Pancreas (tissue), 10 donors: ENCODE measurements at regions not wholly inside any gene's neighbourhood (a gene's known extent, or its start where the extent isn't known, plus 50 kb on each side); places are given as distances from the start of the nearest gene placed in this dataset.

ENCODE experiments used
- ATAC-seq, 4 donors: fragments of 200-7000 bp; cut with Tn5 transposase; one replicate each; pipeline versions ENCODE4 v1.8.0 to v1.9.1; 2020; ENCODE audit warnings: mild to moderate bottlenecking in 4 of 4, moderate library complexity in 4 of 4
- DNase-seq, 6 donors: peaks; one replicate each; pipeline ENCODE4 v3.0.0-alpha.2; 2020
- FAIRE-seq: peaks from 2 replicates; lab custom pipeline; 2012; peaks lifted over from hg19 to GRCh38; lab: Jason Lieb, UNC
- H3K27ac ChIP-seq, 4 donors: fragments of 200-600 bp; sonication (generic); 1 replicate in 3 of 4; 2 replicates in 1 of 4; pipeline versions ENCODE4 v1.5.0 to v1.8.0; 2020
- H3K27me3 ChIP-seq, 4 donors: fragments of 200-600 bp; one replicate each; pipeline ENCODE4 v1.8.0; 2021
- H3K36me3 ChIP-seq, 3 donors: fragments of 200-600 bp; sonication (generic) in 1 of 3; one replicate each; pipeline versions ENCODE4 v1.5.0 to v1.8.0; 2020 to 2021
- H3K4me1 ChIP-seq, 3 donors: fragments of 200-600 bp; one replicate each; pipeline ENCODE4 v1.8.0; 2021
- H3K4me3 ChIP-seq, 4 donors: fragments of 200-600 bp; sonication (generic) in 2 of 4; one replicate each; pipeline versions ENCODE4 v1.5.0 to v1.8.0; 2020 to 2021
- H3K9me3 ChIP-seq, 4 donors: fragments of 200-600 bp; one replicate each; pipeline ENCODE4 v1.8.0; 2021
- WGBS, 2 donors: extraction: QIAGEN DNeasy Blood & Tissue Kit; methylation state at CpG; one replicate each; pipeline ENCODE4 v1.1.7; 2013; 5-methylcytosine and 5-hydroxymethylcytosine counted together
- intact Hi-C, 3 donors: fragments of 100-400 bp; cut with DNase I; formaldehyde crosslinking; loops; one replicate each; pipeline versions ENCODE4 v1.11.1 to v1.14.2; 2022
- TF ChIP-seq, protein P1 (sequence below), 4 donors: fragments of 200-600 bp; sonication (generic) in 3 of 4; IDR thresholded peaks; one replicate each; pipeline versions ENCODE4 v1.5.0 to v1.8.0; 2021; ENCODE audit warnings: antibody characterized with exemption in 4 of 4
- donor health status: healthy with polysubstance abuse.
- donor health status: DM: no; HTN: no; CAD: no; lungs with moderate emphysema.
- donor health status: DM: no; HTN: no; CAD: no.
- donor health status: control.
- donor health status: control.
- donor health status: Bipolar disorder and iron deficiency.
- donor health status: DM: yes; HTN: yes; CAD: no.
- donor health status: DM: no; HTN: no; CAD: no.
- donor health status: DM: no; HTN: no; CAD: no.
- donor health status: DM: yes; HTN: yes; CAD: no.

DNA sequence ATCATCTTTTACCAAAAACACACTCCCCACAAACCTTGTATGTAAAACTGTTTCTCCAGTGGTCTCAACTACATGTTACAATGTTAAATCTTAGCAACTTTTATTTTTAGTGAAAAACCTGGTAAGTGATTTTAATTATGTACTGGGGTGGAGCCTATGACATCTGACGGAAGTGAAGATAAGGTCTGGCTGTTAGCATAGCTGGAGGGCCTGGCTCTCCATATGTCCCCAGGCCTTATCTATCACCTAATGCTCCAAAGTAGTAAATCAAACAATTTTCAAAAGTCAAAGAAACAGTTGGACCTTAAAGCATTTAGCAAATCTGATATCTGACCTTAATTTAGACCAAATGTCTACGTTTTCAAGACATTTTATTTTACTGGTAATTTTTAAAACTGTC is 173.6 kb upstream of the SMAD3 start:
- no peaks in the 10 kb centered on the region for H3K9me3 ChIP-seq
- H3K36me3 ChIP-seq = no peaks in the 10 kb centered on the region
- 14 to 15% methylated on average over 2 of the region's 2 CpGs for WGBS, 2 donors
- TF ChIP-seq, protein P1, sequence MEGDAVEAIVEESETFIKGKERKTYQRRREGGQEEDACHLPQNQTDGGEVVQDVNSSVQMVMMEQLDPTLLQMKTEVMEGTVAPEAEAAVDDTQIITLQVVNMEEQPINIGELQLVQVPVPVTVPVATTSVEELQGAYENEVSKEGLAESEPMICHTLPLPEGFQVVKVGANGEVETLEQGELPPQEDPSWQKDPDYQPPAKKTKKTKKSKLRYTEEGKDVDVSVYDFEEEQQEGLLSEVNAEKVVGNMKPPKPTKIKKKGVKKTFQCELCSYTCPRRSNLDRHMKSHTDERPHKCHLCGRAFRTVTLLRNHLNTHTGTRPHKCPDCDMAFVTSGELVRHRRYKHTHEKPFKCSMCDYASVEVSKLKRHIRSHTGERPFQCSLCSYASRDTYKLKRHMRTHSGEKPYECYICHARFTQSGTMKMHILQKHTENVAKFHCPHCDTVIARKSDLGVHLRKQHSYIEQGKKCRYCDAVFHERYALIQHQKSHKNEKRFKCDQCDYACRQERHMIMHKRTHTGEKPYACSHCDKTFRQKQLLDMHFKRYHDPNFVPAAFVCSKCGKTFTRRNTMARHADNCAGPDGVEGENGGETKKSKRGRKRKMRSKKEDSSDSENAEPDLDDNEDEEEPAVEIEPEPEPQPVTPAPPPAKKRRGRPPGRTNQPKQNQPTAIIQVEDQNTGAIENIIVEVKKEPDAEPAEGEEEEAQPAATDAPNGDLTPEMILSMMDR (IDR thresholded peaks at IDR 0.05) = no peak
- intact Hi-C loops = no loop called here
- H3K4me1 ChIP-seq = peaks cover 0 to 5% (median 0%) of the 10 kb centered on the region in 3 donors
- no peak overlapping the region for H3K4me3 ChIP-seq
- FAIRE-seq (no peak), ATAC-seq (no peak), DNase-seq (no peak)
- no peaks in the 10 kb centered on the region for H3K27me3 ChIP-seq
- no peak overlapping the region for H3K27ac ChIP-seq

DNA sequence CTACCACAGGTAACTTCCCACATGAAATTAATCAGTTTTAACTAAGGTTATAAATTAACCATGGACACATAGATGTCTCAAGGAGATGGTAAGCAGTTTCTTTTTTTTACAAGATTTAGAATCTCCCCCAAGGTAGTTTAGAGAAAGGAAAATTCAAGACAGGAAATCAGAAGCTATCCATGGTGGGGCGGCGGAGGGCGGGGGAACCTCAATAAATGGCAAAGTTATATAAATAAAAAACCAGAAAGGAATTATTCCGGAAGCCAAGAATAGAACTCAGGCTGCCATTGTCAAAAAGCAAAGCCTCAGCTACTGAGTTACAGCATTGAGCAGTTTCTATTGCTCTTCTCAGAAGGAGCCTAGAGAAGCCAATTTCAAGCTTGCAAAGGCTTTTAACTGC is 172.1 kb upstream of the SMAD3 start:
- ATAC-seq (no peak), FAIRE-seq (no peak), DNase-seq (no peak)
- no peak overlapping the region for H3K27ac ChIP-seq
- H3K27me3 ChIP-seq = no peaks in the 10 kb centered on the region
- TF ChIP-seq, protein P1 (IDR thresholded peaks at IDR 0.05) = no peak
- H3K9me3 ChIP-seq = no peaks in the 10 kb centered on the region
- peaks cover 0 to 6% (median 0%) of the 10 kb centered on the region in 3 donors for H3K4me1 ChIP-seq
- intact Hi-C loops = no loop called here
- WGBS, 2 donors = 95% methylated on average over 4 of the region's 4 CpGs
- H3K4me3 ChIP-seq = no peak overlapping the region
- H3K36me3 ChIP-seq = no peaks in the 10 kb centered on the region

DNA sequence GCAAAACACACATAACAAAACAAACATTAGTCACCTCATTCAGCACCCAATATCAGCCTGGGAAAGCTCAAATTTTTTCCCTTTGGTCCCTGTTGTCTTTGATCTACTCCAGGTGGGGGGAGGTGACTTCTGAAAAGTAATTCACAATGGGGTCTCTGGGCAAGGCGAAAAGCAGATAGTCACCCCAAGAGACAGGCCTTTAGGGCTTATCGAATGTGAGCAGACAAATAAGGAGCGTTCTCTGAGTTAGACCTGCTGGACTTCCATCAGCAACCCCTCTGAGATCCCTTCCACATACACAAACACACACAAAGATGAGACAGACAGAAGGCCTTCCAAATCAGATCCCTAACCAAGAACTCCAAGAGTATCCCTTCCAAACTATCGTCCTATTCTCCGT is 171.0 kb upstream of the SMAD3 start:
- H3K4me3 ChIP-seq = no peak overlapping the region
- 79 to 97% methylated on average over 5 of the region's 5 CpGs for WGBS, 2 donors
- H3K9me3 ChIP-seq = no peaks in the 10 kb centered on the region
- no peaks in the 10 kb centered on the region for H3K27me3 ChIP-seq
- H3K36me3 ChIP-seq = no peaks in the 10 kb centered on the region
- H3K27ac ChIP-seq = no peak overlapping the region
- ATAC-seq = no peak
- DNase-seq = no peak
- TF ChIP-seq, protein P1 (IDR thresholded peaks at IDR 0.05) = no peak
- peaks cover 0 to 6% (median 0%) of the 10 kb centered on the region in 3 donors for H3K4me1 ChIP-seq
- intact Hi-C loops = no loop called here
- FAIRE-seq = no peak

DNA sequence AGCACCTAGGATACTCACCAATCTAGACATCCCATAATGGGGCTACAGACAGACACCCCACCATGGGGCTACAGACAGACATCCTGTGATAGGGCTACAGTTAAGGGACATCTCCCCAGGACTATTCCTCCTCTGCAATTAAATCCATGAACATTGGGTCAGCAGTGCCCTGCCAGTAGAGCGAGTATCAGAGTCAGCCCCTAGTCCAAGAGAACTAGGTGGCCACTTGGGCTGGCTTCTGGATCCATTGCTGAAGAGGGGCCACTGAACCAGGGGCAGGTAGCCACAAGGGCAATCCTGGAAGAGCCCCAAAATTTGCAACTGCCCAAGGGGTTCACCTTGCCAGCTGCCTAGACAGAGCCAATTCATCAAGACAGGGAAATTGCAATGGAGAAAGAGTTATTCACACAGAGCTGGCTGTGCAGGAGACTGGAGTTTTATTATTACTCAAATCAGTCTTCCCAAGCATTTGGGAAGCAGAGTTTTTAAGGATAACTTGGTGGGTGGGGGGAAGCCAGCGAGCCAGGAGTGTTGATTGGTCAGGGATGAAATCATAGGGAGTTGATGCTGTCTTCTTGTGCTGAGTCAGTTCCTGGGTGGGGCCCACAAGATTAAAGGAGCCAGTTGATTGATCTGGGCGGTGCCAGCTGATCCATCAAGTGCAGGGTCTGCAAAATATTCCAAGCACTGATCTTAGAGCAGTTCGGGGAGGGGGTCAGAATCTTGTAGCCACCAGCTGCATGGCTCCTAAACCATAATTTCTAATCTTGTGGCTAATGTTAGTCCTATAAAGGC is 170.2 kb upstream of the SMAD3 start:
- no peaks in the 10 kb centered on the region for H3K27me3 ChIP-seq
- ATAC-seq (no peak), FAIRE-seq (no peak), DNase-seq (no peak)
- TF ChIP-seq, protein P1 (IDR thresholded peaks at IDR 0.05) = no peak
- 69 to 95% methylated on average over 4 of the region's 4 CpGs for WGBS, 2 donors
- H3K27ac ChIP-seq = no peak overlapping the region
- intact Hi-C loops = no loop called here
- H3K9me3 ChIP-seq = no peaks in the 10 kb centered on the region
- peaks cover 0 to 6% (median 0%) of the 10 kb centered on the region in 3 donors for H3K4me1 ChIP-seq
- H3K36me3 ChIP-seq = no peaks in the 10 kb centered on the region
- no peak overlapping the region for H3K4me3 ChIP-seq

DNA sequence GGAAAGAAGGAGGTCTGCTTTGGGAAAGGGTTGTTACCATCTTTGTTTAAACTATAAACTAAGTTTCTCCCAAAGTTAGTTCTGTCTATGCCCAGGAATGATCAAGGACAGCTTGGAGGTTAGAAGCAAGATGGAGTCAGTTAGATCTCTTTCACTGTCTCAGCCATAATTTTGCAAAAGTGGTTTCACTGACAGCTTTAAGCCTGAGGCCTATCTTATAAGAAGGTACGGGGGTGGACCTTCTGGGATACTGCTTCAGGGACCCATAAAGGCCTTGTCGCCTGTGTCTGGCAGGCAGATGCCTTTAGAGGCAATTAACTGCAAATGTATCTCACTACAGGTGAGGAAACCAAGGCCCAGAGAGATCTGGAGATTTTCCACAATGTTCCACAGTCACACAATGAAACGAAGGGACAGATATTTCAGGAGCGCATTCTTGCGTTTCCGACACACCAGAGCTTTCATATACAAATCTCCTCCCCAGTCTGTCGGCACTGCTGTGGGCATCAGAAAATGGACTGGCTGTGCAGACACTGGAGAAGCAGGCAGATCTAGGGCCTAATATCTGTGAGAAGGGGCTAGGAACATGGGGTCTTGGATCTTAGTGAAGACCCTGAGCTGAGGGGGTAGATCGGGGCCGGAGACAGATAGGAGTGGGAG is 169.5 kb upstream of the SMAD3 start:
- Histone ChIP-seq H3K9me3 (no peaks in the 10 kb centered on the region), H3K4me3 (no peak overlapping the region), H3K27ac (no peak overlapping the region), H3K27me3 (no peaks in the 10 kb centered on the region), H3K36me3 (no peaks in the 10 kb centered on the region), H3K4me1 (peaks cover 0 to 6% (median 0%) of the 10 kb centered on the region in 3 donors)
- intact Hi-C loops = no loop called here
- DNase-seq (no peak), FAIRE-seq (no peak), ATAC-seq (no peak)
- 90 to 97% methylated on average over 9 of the region's 9 CpGs for WGBS, 2 donors
- TF ChIP-seq, protein P1 (IDR thresholded peaks at IDR 0.05) = no peak
